ENCODE measurements at regions not wholly inside any gene's neighbourhood (a gene's known extent, or its start where the extent isn't known, plus 50 kb on each side); places are given as distances from the start of the nearest gene placed in this dataset.
"Not testable (repeated sequence)": the region's sequence is repeated elsewhere in the genome, so short reads cannot be mapped to it uniquely, and the experiment has no call there.

DNA sequence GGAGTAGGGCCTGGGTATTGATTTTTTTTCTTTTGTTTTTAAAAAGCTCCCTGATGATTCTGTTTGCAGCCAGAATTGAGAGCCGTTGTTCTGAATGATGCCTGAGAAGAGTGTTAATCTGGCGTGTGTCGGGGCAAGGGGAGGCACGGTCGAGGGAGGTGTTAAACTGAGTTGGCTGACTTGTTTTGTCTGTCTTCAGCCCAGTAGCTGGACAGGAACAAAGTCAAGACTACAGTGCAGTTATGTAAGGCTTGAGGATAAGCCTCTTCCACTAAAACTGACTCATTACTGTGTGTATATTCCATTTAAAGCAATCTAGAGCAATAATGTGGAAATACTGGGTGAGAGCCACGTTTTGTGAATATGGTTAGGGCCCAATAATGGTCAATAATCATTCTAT lies 119.0 kb upstream of the DLG1 start:
- Mint-ChIP-seq H3K4me1 (ENCODE audit: unreplicated experiment) (peaks cover 5% of the 10 kb centered on the region), H3K4me3 (ENCODE audit: unreplicated experiment) (no peak overlapping the region), H3K36me3 (ENCODE audit: low read depth, unreplicated experiment) (no peaks in the 10 kb centered on the region), H3K27me3 (ENCODE audit: unreplicated experiment) (peaks cover 2% of the 10 kb centered on the region), H3K9me3 (ENCODE audit: unreplicated experiment) (no peaks in the 10 kb centered on the region), H3K27ac (ENCODE audit: unreplicated experiment) (no peak overlapping the region)
- no peak for DNase-seq (ENCODE audit: low spot score)
- TF ChIP-seq, protein P1, sequence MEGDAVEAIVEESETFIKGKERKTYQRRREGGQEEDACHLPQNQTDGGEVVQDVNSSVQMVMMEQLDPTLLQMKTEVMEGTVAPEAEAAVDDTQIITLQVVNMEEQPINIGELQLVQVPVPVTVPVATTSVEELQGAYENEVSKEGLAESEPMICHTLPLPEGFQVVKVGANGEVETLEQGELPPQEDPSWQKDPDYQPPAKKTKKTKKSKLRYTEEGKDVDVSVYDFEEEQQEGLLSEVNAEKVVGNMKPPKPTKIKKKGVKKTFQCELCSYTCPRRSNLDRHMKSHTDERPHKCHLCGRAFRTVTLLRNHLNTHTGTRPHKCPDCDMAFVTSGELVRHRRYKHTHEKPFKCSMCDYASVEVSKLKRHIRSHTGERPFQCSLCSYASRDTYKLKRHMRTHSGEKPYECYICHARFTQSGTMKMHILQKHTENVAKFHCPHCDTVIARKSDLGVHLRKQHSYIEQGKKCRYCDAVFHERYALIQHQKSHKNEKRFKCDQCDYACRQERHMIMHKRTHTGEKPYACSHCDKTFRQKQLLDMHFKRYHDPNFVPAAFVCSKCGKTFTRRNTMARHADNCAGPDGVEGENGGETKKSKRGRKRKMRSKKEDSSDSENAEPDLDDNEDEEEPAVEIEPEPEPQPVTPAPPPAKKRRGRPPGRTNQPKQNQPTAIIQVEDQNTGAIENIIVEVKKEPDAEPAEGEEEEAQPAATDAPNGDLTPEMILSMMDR (IDR thresholded peaks at IDR 0.05; ENCODE audit: unreplicated experiment), result no peak

DNA sequence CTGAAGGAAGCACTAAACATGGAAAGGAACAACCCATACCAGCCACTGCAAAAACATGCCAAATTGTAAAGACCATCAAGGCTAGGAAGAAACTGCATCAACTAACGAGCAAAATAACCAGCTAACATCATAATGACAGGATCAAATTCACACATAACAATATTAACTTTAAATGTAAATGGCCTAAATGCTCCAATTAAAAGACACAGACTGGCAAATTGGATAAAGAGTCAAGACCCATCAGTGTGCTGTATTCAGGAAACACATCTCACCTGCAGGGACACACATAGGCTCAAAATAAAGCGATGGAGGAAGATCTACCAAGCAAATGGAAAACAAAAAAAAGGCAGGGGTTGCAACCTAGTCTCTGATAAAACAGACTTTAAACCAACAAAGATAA lies 113.5 kb upstream of the DLG1 start:
- not testable (repeated sequence) for H3K4me1 Mint-ChIP-seq (ENCODE audit: unreplicated experiment); H3K36me3 Mint-ChIP-seq (ENCODE audit: low read depth, unreplicated experiment)

DNA sequence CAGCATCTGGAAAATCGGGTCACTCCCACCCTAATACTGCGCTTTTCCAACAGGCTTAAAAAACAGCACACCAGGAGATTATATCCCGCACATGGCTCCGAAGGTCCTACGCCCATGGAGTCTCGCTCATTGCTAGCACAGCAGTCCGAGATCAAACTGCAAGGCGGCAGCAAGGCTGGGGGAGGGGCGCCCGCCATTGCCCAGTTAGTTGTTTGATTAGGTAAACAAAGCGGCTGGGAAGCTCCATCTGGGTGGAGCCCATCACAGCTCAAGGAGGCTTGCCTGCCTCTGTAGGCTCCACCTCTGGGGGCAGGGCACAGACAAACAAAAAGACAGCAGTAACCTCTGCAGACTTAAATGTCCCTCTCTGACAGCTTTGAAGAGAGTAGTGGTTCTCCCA lies 111.8 kb upstream of the DLG1 start:
- not testable (repeated sequence) for H3K4me3 Mint-ChIP-seq (ENCODE audit: unreplicated experiment); H3K27me3 Mint-ChIP-seq (ENCODE audit: unreplicated experiment); H3K36me3 Mint-ChIP-seq (ENCODE audit: low read depth, unreplicated experiment); DNase-seq (ENCODE audit: low spot score); H3K9me3 Mint-ChIP-seq (ENCODE audit: unreplicated experiment); H3K27ac Mint-ChIP-seq (ENCODE audit: unreplicated experiment); H3K4me1 Mint-ChIP-seq (ENCODE audit: unreplicated experiment)

More for the DNA sequence above, 113.5 kb upstream of the DLG1 start:
- DNase-seq (ENCODE audit: low spot score); H3K27me3 Mint-ChIP-seq (ENCODE audit: unreplicated experiment); H3K4me3 Mint-ChIP-seq (ENCODE audit: unreplicated experiment); H3K27ac Mint-ChIP-seq (ENCODE audit: unreplicated experiment); H3K9me3 Mint-ChIP-seq (ENCODE audit: unreplicated experiment): not testable (repeated sequence)

DNA sequence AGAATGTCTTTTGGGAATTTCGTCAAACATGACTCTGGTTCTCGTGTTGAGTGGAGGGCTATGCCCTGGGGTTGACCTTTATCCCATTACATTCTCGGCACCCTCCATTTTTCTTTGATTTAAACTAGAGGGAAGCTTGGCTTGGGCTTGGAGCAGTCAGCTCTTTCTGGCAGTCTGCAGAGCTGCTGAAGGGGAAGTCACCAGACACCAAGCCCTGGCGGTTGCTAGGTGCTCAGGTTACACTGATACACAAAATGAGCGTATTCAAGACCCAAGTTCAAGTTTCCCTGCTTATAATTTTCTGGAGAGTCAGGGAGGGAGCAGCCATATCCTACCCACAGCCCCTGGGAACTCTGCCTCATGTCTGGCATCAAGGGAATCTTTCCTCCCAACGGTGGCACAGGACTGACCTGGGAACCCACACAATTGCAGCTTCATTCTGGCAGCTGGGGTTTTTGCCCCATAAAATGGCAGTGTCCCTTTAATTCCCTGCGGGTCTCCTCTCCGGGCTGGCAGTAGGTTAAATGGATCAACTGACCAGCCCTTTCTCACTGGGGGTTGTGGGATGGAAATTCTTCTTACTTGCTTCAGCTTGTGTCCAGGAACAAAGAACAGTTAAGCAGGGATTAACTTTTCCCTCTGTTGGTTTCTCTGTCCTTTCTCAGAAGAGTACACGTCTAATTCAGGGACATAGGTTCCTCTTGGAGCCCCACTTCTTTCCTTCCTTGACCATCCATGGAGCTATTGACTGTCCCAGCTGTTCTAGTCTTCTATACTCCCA lies 110.0 kb upstream of the DLG1 start:
- Mint-ChIP-seq H3K4me1 (ENCODE audit: unreplicated experiment) (no peaks in the 10 kb centered on the region), H3K27ac (ENCODE audit: unreplicated experiment) (no peak overlapping the region), H3K27me3 (ENCODE audit: unreplicated experiment) (peaks cover 2% of the 10 kb centered on the region), H3K4me3 (ENCODE audit: unreplicated experiment) (no peak overlapping the region), H3K9me3 (ENCODE audit: unreplicated experiment) (peaks cover 4% of the 10 kb centered on the region), H3K36me3 (ENCODE audit: low read depth, unreplicated experiment) (peaks cover 4% of the 10 kb centered on the region)
- TF ChIP-seq, protein P1 (IDR thresholded peaks at IDR 0.05; ENCODE audit: unreplicated experiment), result no peak
- DNase-seq (ENCODE audit: low spot score), result no peak

GRCh38 chr3:197407526-197407925 lies 109.1 kb upstream of the DLG1 start:
- TF ChIP-seq, protein P1 (IDR thresholded peaks at IDR 0.05; ENCODE audit: unreplicated experiment), result no peak
- H3K9me3 Mint-ChIP-seq (ENCODE audit: unreplicated experiment), result peaks cover 4% of the 10 kb centered on the region
- H3K4me1 Mint-ChIP-seq (ENCODE audit: unreplicated experiment), result no peaks in the 10 kb centered on the region
- no peak overlapping the region for H3K4me3 Mint-ChIP-seq (ENCODE audit: unreplicated experiment)
- DNase-seq (ENCODE audit: low spot score), result no peak
- no peak overlapping the region for H3K27ac Mint-ChIP-seq (ENCODE audit: unreplicated experiment)
- peaks cover 2% of the 10 kb centered on the region for H3K27me3 Mint-ChIP-seq (ENCODE audit: unreplicated experiment)
- peaks cover 4% of the 10 kb centered on the region for H3K36me3 Mint-ChIP-seq (ENCODE audit: low read depth, unreplicated experiment)

- H3K4me1 Mint-ChIP-seq (ENCODE audit: unreplicated experiment), result no peaks in the 10 kb centered on the region
- TF ChIP-seq, protein P1 (IDR thresholded peaks at IDR 0.05; ENCODE audit: unreplicated experiment), result no peak
- H3K27ac Mint-ChIP-seq (ENCODE audit: unreplicated experiment), result no peak overlapping the region
- H3K36me3 Mint-ChIP-seq (ENCODE audit: low read depth, unreplicated experiment), result peaks cover 4% of the 10 kb centered on the region
- H3K9me3 Mint-ChIP-seq (ENCODE audit: unreplicated experiment), result peaks cover 4% of the 10 kb centered on the region
- no peak for DNase-seq (ENCODE audit: low spot score)
- no peak overlapping the region for H3K4me3 Mint-ChIP-seq (ENCODE audit: unreplicated experiment)
- H3K27me3 Mint-ChIP-seq (ENCODE audit: unreplicated experiment), result peaks cover 2% of the 10 kb centered on the region
These were observed 108.6 kb upstream of the DLG1 start for GRCh38 chr3:197407053-197407452.
